HG03439 (cell line): ENCODE measurements at regions not wholly inside any gene's neighbourhood (a gene's known extent, or its start where the extent isn't known, plus 50 kb on each side); places are given as distances from the start of the nearest gene placed in this dataset.
"Not testable (repeated sequence)": the region's sequence is repeated elsewhere in the genome, so short reads cannot be mapped to it uniquely, and the experiment has no call there.

Experiments
- ATAC-seq: cut with Tn5 transposase; IDR thresholded peaks from one replicate; pipeline ENCODE4 v1.9.1; 2021; ENCODE audit warnings: mild to moderate bottlenecking, moderate library complexity; ENCODE audit not compliant: unreplicated experiment

GRCh38 chr6:137401088-137401487 lies 93.1 kb downstream of the OLIG3 start:
- no peak for ATAC-seq

- no peak for ATAC-seq
Measured at GRCh38 chr6:137399881-137400443, 94.2 kb downstream of the OLIG3 start.

GRCh38 chr6:137395316-137395715 lies 98.9 kb downstream of the OLIG3 start:
- no peak for ATAC-seq

- ATAC-seq: no peak
Measured at GRCh38 chr6:137391061-137391814, 103.0 kb downstream of the OLIG3 start.

GRCh38 chr6:137390334-137390733 lies 103.9 kb downstream of the OLIG3 start:
- no peak for ATAC-seq

- ATAC-seq: no peak
Measured at GRCh38 chr6:137389150-137389704, 105.0 kb downstream of the OLIG3 start.

- no peak for ATAC-seq
Measured at GRCh38 chr6:137387096-137387764, 107.0 kb downstream of the OLIG3 start.

GRCh38 chr6:137383287-137383686 lies 110.9 kb downstream of the OLIG3 start:
- ATAC-seq: not testable (repeated sequence)

- no peak for ATAC-seq
Measured at GRCh38 chr6:137378090-137378369, 116.2 kb downstream of the OLIG3 start.

GRCh38 chr6:137373296-137373695 lies 120.9 kb downstream of the OLIG3 start:
- ATAC-seq: no peak

GRCh38 chr6:137372532-137372931 lies 121.7 kb downstream of the OLIG3 start:
- ATAC-seq: no peak

GRCh38 chr6:137371634-137372016 lies 122.6 kb downstream of the OLIG3 start:
- ATAC-seq: no peak

GRCh38 chr6:137370871-137371633 lies 123.1 kb downstream of the OLIG3 start:
- no peak for ATAC-seq

- no peak for ATAC-seq
Measured at GRCh38 chr6:137369136-137369535, 125.1 kb downstream of the OLIG3 start.

- no peak for ATAC-seq
Measured at GRCh38 chr6:137365707-137366437, 128.3 kb downstream of the OLIG3 start.

GRCh38 chr6:137363805-137364138 lies 130.4 kb downstream of the OLIG3 start:
- no peak for ATAC-seq

- ATAC-seq: no peak
Measured at GRCh38 chr6:137362878-137363804, 131.1 kb downstream of the OLIG3 start.

GRCh38 chr6:137361701-137362100 lies 132.5 kb downstream of the OLIG3 start:
- no peak for ATAC-seq

GRCh38 chr6:137358273-137358672 lies 135.9 kb downstream of the OLIG3 start:
- ATAC-seq: no peak

GRCh38 chr6:137357948-137358266 lies 136.3 kb downstream of the OLIG3 start:
- ATAC-seq: no peak
